Vagina (tissue), 2 donors: ENCODE measurements at regions not wholly inside any gene's neighbourhood (a gene's known extent, or its start where the extent isn't known, plus 50 kb on each side); places are given as distances from the start of the nearest gene placed in this dataset.

ENCODE experiments used
- DNase-seq, 2 donors: peaks; one replicate each; pipeline ENCODE4 v3.0.0-alpha.2; 2017; ENCODE audit errors: extremely low spot score in 2 of 2
- H3K27ac ChIP-seq: fragments of 200-600 bp; sonication (generic); one replicate; pipeline ENCODE4 v1.5.1; 2019
- H3K27me3 ChIP-seq: fragments of 200-600 bp; sonication (generic); one replicate; pipeline ENCODE4 v1.5.1; 2019
- H3K36me3 ChIP-seq, 2 donors: fragments of 200-600 bp; sonication (generic); one replicate each; pipeline ENCODE4 v1.5.1; 2017 to 2019
- H3K4me1 ChIP-seq: fragments of 200-600 bp; sonication (generic); one replicate; pipeline ENCODE4 v1.5.1; 2019
- H3K4me3 ChIP-seq, 2 donors: fragments of 200-600 bp; sonication (generic); 1 replicate in 1 of 2; 2 replicates in 1 of 2; pipeline ENCODE4 v1.5.1; 2016 to 2019
- H3K9me3 ChIP-seq: fragments of 200-600 bp; sonication (generic); one replicate; pipeline ENCODE4 v1.5.1; 2019
- CTCF ChIP-seq, 3 experiments: fragments of 450-650 bp in 2 of 3; fragments of 200-600 bp in 1 of 3; sonication (generic) in 1 of 3; IDR thresholded peaks; one replicate each; pipeline ENCODE4 v1.5.1; 2017 to 2019; ENCODE audit warnings: antibody characterized with exemption in 3 of 3, mild to moderate bottlenecking in 2 of 3, moderate library complexity in 2 of 3
- POLR2A ChIP-seq, 2 donors: fragments of 450-650 bp; IDR thresholded peaks; one replicate each; pipeline ENCODE4 v1.6.1; 2017; ENCODE audit warnings: antibody characterized with exemption in 2 of 2, mild to moderate bottlenecking in 2 of 2, moderate library complexity in 2 of 2
- POLR2AphosphoS5 ChIP-seq, 2 donors: sonication (generic); formaldehyde crosslinking; IDR thresholded peaks; one replicate each; pipeline ENCODE4 v1.9.0; 2017; ENCODE audit warnings: antibody characterized with exemption in 2 of 2, mild to moderate bottlenecking in 2 of 2, low read depth in 1 of 2; ENCODE audit not compliant: insufficient read depth in 1 of 2
- intact Hi-C: fragments of 100-400 bp; cut with DNase I; formaldehyde crosslinking; loops from one replicate; pipeline ENCODE4 v1.15.1; 2023

GRCh38 chr18:7383002-7383980 is 152.4 kb downstream of the LRRC30 start:
- Histone ChIP-seq H3K4me1 (no peaks in the 10 kb centered on the region), H3K36me3 (no peaks in the 10 kb centered on the region), H3K4me3 (no peak overlapping the region), H3K9me3 (no peaks in the 10 kb centered on the region), H3K27ac (no peak overlapping the region), H3K27me3 (no peaks in the 10 kb centered on the region)
- DNase-seq, result no peak
- TF ChIP-seq CTCF (IDR thresholded peaks at IDR 0.05), result no peak
- no peak for TF ChIP-seq POLR2AphosphoS5 (IDR thresholded peaks at IDR 0.05; ENCODE audit: insufficient read depth in 1 of 2, low read depth in 1 of 2)
- no peak for TF ChIP-seq POLR2A (IDR thresholded peaks at IDR 0.05)
- intact Hi-C loops, result no loop called here

GRCh38 chr18:7388741-7389140 is 157.9 kb downstream of the LRRC30 start:
- no peak overlapping the region for H3K4me3 ChIP-seq
- intact Hi-C loops, result no loop called here
- H3K9me3 ChIP-seq, result no peaks in the 10 kb centered on the region
- no peaks in the 10 kb centered on the region for H3K4me1 ChIP-seq
- TF ChIP-seq POLR2AphosphoS5 (IDR thresholded peaks at IDR 0.05; ENCODE audit: insufficient read depth in 1 of 2, low read depth in 1 of 2) (no peak), CTCF (IDR thresholded peaks at IDR 0.05) (no peak), POLR2A (IDR thresholded peaks at IDR 0.05) (no peak)
- H3K36me3 ChIP-seq, result no peaks in the 10 kb centered on the region
- DNase-seq, result no peak
- H3K27ac ChIP-seq, result no peak overlapping the region
- H3K27me3 ChIP-seq, result no peaks in the 10 kb centered on the region

GRCh38 chr18:7390731-7391492 is 160.0 kb downstream of the LRRC30 start:
- Histone ChIP-seq H3K4me3 (no peak overlapping the region), H3K4me1 (no peaks in the 10 kb centered on the region), H3K36me3 (no peaks in the 10 kb centered on the region), H3K9me3 (no peaks in the 10 kb centered on the region), H3K27ac (no peak overlapping the region), H3K27me3 (no peaks in the 10 kb centered on the region)
- no peak for TF ChIP-seq POLR2A (IDR thresholded peaks at IDR 0.05)
- TF ChIP-seq CTCF (IDR thresholded peaks at IDR 0.05), result no peak
- intact Hi-C loops, result no loop called here
- DNase-seq, result no peak

GRCh38 chr18:7393080-7393479 is 162.2 kb downstream of the LRRC30 start:
- intact Hi-C loops, result no loop called here
- Histone ChIP-seq H3K36me3 (no peaks in the 10 kb centered on the region), H3K4me3 (no peak overlapping the region), H3K27me3 (no peaks in the 10 kb centered on the region), H3K4me1 (no peaks in the 10 kb centered on the region), H3K9me3 (no peaks in the 10 kb centered on the region), H3K27ac (no peak overlapping the region)
- TF ChIP-seq POLR2AphosphoS5 (IDR thresholded peaks at IDR 0.05; ENCODE audit: insufficient read depth in 1 of 2, low read depth in 1 of 2) (no peak), POLR2A (IDR thresholded peaks at IDR 0.05) (no peak), CTCF (IDR thresholded peaks at IDR 0.05) (no peak)
- no peak for DNase-seq
